Psoas muscle (tissue), 7 donors: ENCODE measurements at regions not wholly inside any gene's neighbourhood (a gene's known extent, or its start where the extent isn't known, plus 50 kb on each side); places are given as distances from the start of the nearest gene placed in this dataset.

ENCODE experiments used
- ATAC-seq, 4 donors: fragments of 200-7000 bp; cut with Tn5 transposase; one replicate each; pipeline ENCODE4 v1.9.1; 2020; ENCODE audit warnings: moderate library complexity in 3 of 4, mild to moderate bottlenecking in 2 of 4
- DNase-seq, 2 donors: peaks; one replicate each; pipeline ENCODE4 v3.0.0-alpha.2; 2020
- H3K27ac ChIP-seq: fragments of 200-600 bp; one replicate; pipeline ENCODE4 v1.8.0; 2022
- H3K27me3 ChIP-seq, 3 donors: fragments of 200-600 bp in 1 of 3; one replicate each; pipeline versions ENCODE4 v1.6.1 to v1.8.0; 2013 to 2022; ENCODE audit warnings: low read length in 2 of 3, mild to moderate bottlenecking in 2 of 3, moderate library complexity in 1 of 3; ENCODE audit not compliant: insufficient read depth in 3 of 3
- H3K36me3 ChIP-seq, 2 donors: fragments of 200-600 bp in 1 of 2; one replicate each; pipeline versions ENCODE4 v1.6.1 to v1.8.0; 2013 to 2022; ENCODE audit warnings: low read depth in 1 of 2, mild to moderate bottlenecking in 1 of 2, moderate library complexity in 1 of 2; ENCODE audit not compliant: insufficient read depth in 1 of 2
- H3K4me1 ChIP-seq: fragments of 200-600 bp; one replicate; pipeline ENCODE4 v1.8.0; 2022
- H3K4me3 ChIP-seq: fragments of 200-600 bp; one replicate; pipeline ENCODE4 v1.8.0; 2022; ENCODE audit warnings: mild to moderate bottlenecking
- H3K9me3 ChIP-seq: fragments of 200-600 bp; one replicate; pipeline ENCODE4 v1.8.0; 2022
- WGBS, 3 donors: extraction: QIAGEN DNeasy Blood & Tissue Kit; methylation state at CpG; one replicate each; pipeline versions ENCODE4 v1.1.6 to v1.1.7; 2013; 5-methylcytosine and 5-hydroxymethylcytosine counted together
- intact Hi-C, 2 donors: fragments of 100-400 bp; cut with DNase I; formaldehyde crosslinking; loops; one replicate each; pipeline versions ENCODE4 v1.11.0 to v1.14.2; 2022
- TF ChIP-seq, protein P1 (sequence below): fragments of 200-600 bp; IDR thresholded peaks from one replicate; pipeline ENCODE4 v1.8.0; 2022; ENCODE audit warnings: antibody characterized with exemption
- donor health status: healthy with polysubstance abuse.
- donor health status: DM: no; HTN: no; CAD: no; lungs with moderate emphysema.
- donor health status: Bipolar disorder and iron deficiency.
- donor health status: healthy.
- donor health status: DM: yes; HTN: yes; CAD: no.
- donor health status: DM: no; HTN: no; CAD: no.
- donor health status: DM: yes; HTN: yes; CAD: no.

DNA sequence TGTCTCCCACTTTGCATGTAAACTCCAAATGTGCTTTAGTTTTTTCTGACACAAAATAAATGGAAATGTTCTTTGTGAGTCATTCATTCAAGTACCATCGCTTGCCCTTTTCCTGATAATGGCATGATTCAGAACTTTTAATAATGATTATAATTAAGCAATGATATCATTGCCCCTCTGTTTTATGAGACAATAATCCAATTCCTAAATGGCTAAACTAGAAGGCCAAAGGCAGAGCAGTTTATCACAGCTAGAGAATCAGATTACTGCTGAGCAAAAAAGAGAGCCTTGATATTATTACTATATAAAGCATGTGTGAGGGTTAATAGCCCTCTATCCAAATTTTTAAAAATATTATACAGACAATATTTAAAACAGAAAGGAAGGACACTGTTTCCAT lies 484.2 kb upstream of the PTPRD start:
- Histone ChIP-seq H3K27me3 (no peaks in the 10 kb centered on the region), H3K4me3 (no peak overlapping the region), H3K36me3 (no peaks in the 10 kb centered on the region), H3K9me3 (no peaks in the 10 kb centered on the region), H3K27ac (no peak overlapping the region), H3K4me1 (no peaks in the 10 kb centered on the region)
- intact Hi-C loops: no loop called here
- TF ChIP-seq, protein P1, sequence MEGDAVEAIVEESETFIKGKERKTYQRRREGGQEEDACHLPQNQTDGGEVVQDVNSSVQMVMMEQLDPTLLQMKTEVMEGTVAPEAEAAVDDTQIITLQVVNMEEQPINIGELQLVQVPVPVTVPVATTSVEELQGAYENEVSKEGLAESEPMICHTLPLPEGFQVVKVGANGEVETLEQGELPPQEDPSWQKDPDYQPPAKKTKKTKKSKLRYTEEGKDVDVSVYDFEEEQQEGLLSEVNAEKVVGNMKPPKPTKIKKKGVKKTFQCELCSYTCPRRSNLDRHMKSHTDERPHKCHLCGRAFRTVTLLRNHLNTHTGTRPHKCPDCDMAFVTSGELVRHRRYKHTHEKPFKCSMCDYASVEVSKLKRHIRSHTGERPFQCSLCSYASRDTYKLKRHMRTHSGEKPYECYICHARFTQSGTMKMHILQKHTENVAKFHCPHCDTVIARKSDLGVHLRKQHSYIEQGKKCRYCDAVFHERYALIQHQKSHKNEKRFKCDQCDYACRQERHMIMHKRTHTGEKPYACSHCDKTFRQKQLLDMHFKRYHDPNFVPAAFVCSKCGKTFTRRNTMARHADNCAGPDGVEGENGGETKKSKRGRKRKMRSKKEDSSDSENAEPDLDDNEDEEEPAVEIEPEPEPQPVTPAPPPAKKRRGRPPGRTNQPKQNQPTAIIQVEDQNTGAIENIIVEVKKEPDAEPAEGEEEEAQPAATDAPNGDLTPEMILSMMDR: no peak
- ATAC-seq (no peak), DNase-seq (no peak)
- 79 to 87% (median 85%) methylated on average over 1 of the region's 1 CpG for WGBS, 3 donors

DNA sequence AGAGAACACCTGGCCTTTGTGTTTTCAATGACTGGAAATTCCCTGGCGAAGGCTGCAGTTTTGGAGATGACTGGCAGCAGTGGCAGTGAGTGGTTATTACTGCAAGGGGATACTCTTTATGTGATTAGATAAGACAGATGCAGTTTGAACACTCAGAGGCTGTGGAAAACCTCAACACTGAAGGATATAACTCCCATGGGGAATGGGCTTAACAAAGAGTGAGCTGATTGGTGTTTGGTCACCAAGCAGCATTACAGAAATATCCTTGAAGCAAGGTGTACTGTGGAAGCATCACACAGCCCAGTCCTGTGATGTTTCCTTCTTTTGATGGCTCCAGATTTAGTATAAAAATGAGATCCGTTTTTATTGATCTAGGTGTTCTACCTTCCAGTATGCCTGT lies 490.7 kb upstream of the PTPRD start:
- Histone ChIP-seq H3K4me3 (no peak overlapping the region), H3K36me3 (no peaks in the 10 kb centered on the region), H3K27me3 (no peaks in the 10 kb centered on the region), H3K27ac (no peak overlapping the region), H3K9me3 (no peaks in the 10 kb centered on the region), H3K4me1 (no peaks in the 10 kb centered on the region)
- 60 to 79% (median 65%) methylated on average over 2 of the region's 2 CpGs for WGBS, 3 donors
- intact Hi-C loops: no loop called here
- ATAC-seq (no peak), DNase-seq (no peak)
- TF ChIP-seq, protein P1: no peak

DNA sequence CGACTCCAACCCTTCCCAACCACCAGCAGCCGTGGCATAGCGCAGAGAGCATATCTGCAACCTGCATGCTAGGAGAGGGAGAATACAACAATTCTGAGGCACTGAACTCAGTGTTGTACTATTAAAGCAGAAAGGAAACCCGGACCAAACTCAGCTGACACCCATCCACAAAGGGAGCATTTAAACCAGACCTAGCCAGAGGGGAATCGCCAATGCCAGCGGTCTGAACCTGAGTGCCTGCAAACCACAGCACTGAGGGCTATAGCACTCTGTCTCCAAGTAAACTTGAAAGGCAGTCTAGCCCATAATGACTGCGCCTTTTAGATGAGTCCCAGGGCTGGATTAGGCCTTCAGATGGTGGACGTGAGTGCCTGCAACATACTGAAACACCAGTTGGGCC lies 494.4 kb upstream of the PTPRD start:
- Histone ChIP-seq H3K4me3 (no peak overlapping the region), H3K36me3 (no peaks in the 10 kb centered on the region), H3K4me1 (no peaks in the 10 kb centered on the region), H3K27me3 (no peaks in the 10 kb centered on the region), H3K27ac (no peak overlapping the region), H3K9me3 (no peaks in the 10 kb centered on the region)
- no peak for ATAC-seq
- WGBS, 3 donors: 65 to 69% (median 65%) methylated on average over 8 of the region's 8 CpGs
- TF ChIP-seq, protein P1: no peak
- intact Hi-C loops: no loop called here
- DNase-seq: no peak

DNA sequence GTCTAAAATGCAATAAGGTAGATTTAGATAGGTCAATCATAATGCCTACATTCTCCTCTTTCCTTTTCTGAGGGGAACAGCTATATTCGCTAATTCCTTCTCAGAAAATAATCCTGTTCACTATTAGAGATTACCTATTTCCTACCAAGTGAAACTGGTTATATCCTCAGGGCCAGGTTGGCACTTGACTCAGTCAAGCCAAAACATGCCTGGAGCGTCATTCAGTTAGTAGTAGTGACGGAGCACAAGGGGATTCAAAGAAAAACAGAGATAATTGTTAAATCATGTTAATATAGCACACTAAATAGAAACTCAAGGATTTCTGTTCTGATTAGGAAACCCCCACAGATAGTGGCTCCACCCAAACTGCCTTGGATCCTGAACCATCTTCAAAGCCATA lies 515.4 kb upstream of the PTPRD start:
- H3K9me3 ChIP-seq: no peaks in the 10 kb centered on the region
- 84 to 88% (median 85%) methylated on average over 3 of the region's 3 CpGs for WGBS, 3 donors
- intact Hi-C loops: no loop called here
- TF ChIP-seq, protein P1: no peak
- H3K27ac ChIP-seq: no peak overlapping the region
- no peak overlapping the region for H3K4me3 ChIP-seq
- no peak for ATAC-seq
- no peaks in the 10 kb centered on the region for H3K4me1 ChIP-seq
- H3K27me3 ChIP-seq: no peaks in the 10 kb centered on the region
- no peaks in the 10 kb centered on the region for H3K36me3 ChIP-seq
- DNase-seq: no peak

DNA sequence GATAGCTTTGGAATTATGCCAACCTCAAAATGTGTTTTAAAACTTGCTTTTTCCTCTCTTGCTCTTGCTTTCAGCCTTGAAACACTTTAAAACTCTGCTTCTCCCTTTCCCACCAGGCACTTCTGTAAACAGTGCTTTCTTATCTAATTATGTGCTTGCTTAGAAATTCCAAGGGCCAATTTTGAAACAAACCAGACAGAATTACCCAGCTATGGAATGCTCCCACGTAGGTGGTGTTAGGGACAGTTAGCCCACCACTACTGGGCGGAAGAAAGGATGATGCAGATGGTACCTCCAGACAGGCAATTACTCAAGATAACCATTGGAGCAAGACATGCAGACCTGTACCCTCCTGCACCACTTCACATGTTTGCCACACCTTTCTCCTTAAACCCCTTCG lies 523.0 kb upstream of the PTPRD start:
- Histone ChIP-seq H3K27ac (no peak overlapping the region), H3K36me3 (no peaks in the 10 kb centered on the region), H3K27me3 (no peaks in the 10 kb centered on the region), H3K4me3 (no peak overlapping the region), H3K4me1 (no peaks in the 10 kb centered on the region), H3K9me3 (no peaks in the 10 kb centered on the region)
- DNase-seq (no peak), ATAC-seq (no peak)
- 72 to 78% (median 75%) methylated on average over 3 of the region's 3 CpGs for WGBS, 3 donors
- TF ChIP-seq, protein P1: no peak
- intact Hi-C loops: no loop called here
